HepG2 (cell line): ENCODE measurements at regions not wholly inside any gene's neighbourhood (a gene's known extent, or its start where the extent isn't known, plus 50 kb on each side); places are given as distances from the start of the nearest gene placed in this dataset.

Experiments used
- ARNT2 ChIP-seq: sonication (generic); formaldehyde crosslinking; IDR thresholded peaks from 2 replicates; pipeline ENCODE4 v1.8.0; 2022; ENCODE audit warnings: mild to moderate bottlenecking, low read depth, missing genetic modification reagents, moderate library complexity
- MEF2D ChIP-seq: sonication (generic); formaldehyde crosslinking; IDR thresholded peaks from 2 replicates; pipeline ENCODE4 v1.5.1; 2020; ENCODE audit warnings: mild to moderate bottlenecking, missing genetic modification reagents
- MYC ChIP-seq: sonication (generic); formaldehyde crosslinking; IDR thresholded peaks from 2 replicates; pipeline ENCODE4 v1.9.0; 2021; ENCODE audit warnings: missing genetic modification reagents, borderline replicate concordance
- PITX1 ChIP-seq: sonication (generic); formaldehyde crosslinking; IDR thresholded peaks from 2 replicates; pipeline ENCODE4 v1.5.1; 2020; ENCODE audit warnings: mild to moderate bottlenecking, missing genetic modification reagents
- ZFX ChIP-seq: sonication (generic); formaldehyde crosslinking; IDR thresholded peaks from 2 replicates; pipeline ENCODE4 v1.4.0; 2020; ENCODE audit warnings: mild to moderate bottlenecking, low read depth, missing genetic modification reagents, moderate library complexity
- ZMYM4 ChIP-seq: sonication (generic); formaldehyde crosslinking; IDR thresholded peaks from 2 replicates; pipeline ENCODE4 v1.8.1; 2023; ENCODE audit warnings: mild to moderate bottlenecking, missing genetic modification reagents
- ZNF260 ChIP-seq: sonication (generic); formaldehyde crosslinking; IDR thresholded peaks from 2 replicates; pipeline ENCODE4 v1.4.0; 2020; ENCODE audit warnings: missing genetic modification reagents, low read depth, mild to moderate bottlenecking, borderline replicate concordance
- ZNF292 ChIP-seq: sonication (generic); formaldehyde crosslinking; IDR thresholded peaks from 2 replicates; pipeline ENCODE4 v1.8.1; 2022; ENCODE audit warnings: mild to moderate bottlenecking, low read depth, missing genetic modification reagents, borderline replicate concordance
- ZNF367 ChIP-seq: sonication (generic); formaldehyde crosslinking; IDR thresholded peaks from 2 replicates; pipeline ENCODE4 v1.4.0; 2020; ENCODE audit warnings: missing genetic modification reagents, borderline replicate concordance
- ZNF660 ChIP-seq: sonication (generic); formaldehyde crosslinking; IDR thresholded peaks from 2 replicates; pipeline ENCODE4 v1.5.1; 2020; ENCODE audit warnings: mild to moderate bottlenecking, low read depth, missing genetic modification reagents, borderline replicate concordance
- ZNF768 ChIP-seq: sonication (generic); formaldehyde crosslinking; IDR thresholded peaks from 2 replicates; pipeline ENCODE4 v1.4.0; 2020; ENCODE audit warnings: missing genetic modification reagents
- ZNF792 ChIP-seq: IDR thresholded peaks from 2 replicates; pipeline ENCODE4 v1.6.1; 2016
- TF ChIP-seq, protein P1 (sequence below): sonication (generic); formaldehyde crosslinking; IDR thresholded peaks from 2 replicates; pipeline ENCODE4 v1.4.0; 2020; ENCODE audit warnings: missing genetic modification reagents
- TF ChIP-seq, protein P2 (sequence below): IDR thresholded peaks from 2 replicates; pipeline ENCODE4 v1.6.1; 2016
- TF ChIP-seq, protein P3 (sequence below): sonication (generic); formaldehyde crosslinking; IDR thresholded peaks from 2 replicates; pipeline ENCODE4 v1.5.0; 2020; ENCODE audit warnings: missing genetic modification reagents, mild to moderate bottlenecking, borderline replicate concordance
- TF ChIP-seq, protein P4 (sequence below): sonication (generic); formaldehyde crosslinking; IDR thresholded peaks from 2 replicates; pipeline ENCODE4 v1.4.0; 2020; ENCODE audit warnings: mild to moderate bottlenecking, missing genetic modification reagents
- TF ChIP-seq, protein P5 (sequence below): sonication (generic); formaldehyde crosslinking; IDR thresholded peaks from 2 replicates; pipeline ENCODE4 v1.8.1; 2022; ENCODE audit warnings: mild to moderate bottlenecking, missing genetic modification reagents
- TF ChIP-seq, protein P6 (sequence below): IDR thresholded peaks from 2 replicates; pipeline ENCODE4 v1.6.1; 2016; ENCODE audit warnings: low read depth, borderline replicate concordance

DNA sequence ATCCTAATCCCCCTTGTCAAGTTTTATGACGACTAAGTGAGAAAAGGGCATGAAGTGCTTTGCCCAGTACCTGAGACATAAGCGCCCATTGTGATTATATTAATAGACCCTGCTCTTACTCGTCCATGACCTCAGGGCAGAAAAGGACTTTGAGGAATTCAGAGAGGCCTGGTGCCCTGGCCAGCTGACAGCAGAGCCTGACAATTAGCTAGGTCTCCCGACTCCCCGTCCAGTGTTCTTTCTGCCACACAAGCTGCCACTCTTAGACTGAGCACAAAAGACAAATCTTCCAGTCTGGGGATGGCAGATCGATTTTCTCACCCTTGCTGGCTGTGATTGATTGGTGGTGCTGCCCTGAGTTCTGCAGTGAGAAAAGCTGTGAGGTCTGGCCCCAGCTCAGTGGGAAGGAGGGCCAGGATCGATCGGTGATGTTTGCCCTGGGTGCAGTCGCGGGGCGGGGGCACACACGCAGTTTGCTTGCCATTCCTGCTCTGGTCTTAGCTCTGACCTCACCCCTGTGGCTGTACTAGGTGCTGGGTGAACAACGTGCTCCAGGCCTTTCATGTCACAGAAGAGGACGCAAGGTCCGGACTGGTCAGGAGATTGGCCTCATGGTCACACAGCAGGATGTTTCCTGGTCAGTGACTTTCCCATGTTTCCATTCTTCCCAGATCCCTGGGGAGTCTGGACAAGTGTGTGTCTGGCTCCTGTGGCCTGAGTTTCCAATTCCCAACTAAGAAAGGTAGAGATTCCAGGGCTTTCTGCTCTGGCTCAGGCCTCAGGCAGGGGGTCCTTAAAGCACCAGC is 67.4 kb upstream of the TLE3 start (continued):
- TF ChIP-seq, protein P1, sequence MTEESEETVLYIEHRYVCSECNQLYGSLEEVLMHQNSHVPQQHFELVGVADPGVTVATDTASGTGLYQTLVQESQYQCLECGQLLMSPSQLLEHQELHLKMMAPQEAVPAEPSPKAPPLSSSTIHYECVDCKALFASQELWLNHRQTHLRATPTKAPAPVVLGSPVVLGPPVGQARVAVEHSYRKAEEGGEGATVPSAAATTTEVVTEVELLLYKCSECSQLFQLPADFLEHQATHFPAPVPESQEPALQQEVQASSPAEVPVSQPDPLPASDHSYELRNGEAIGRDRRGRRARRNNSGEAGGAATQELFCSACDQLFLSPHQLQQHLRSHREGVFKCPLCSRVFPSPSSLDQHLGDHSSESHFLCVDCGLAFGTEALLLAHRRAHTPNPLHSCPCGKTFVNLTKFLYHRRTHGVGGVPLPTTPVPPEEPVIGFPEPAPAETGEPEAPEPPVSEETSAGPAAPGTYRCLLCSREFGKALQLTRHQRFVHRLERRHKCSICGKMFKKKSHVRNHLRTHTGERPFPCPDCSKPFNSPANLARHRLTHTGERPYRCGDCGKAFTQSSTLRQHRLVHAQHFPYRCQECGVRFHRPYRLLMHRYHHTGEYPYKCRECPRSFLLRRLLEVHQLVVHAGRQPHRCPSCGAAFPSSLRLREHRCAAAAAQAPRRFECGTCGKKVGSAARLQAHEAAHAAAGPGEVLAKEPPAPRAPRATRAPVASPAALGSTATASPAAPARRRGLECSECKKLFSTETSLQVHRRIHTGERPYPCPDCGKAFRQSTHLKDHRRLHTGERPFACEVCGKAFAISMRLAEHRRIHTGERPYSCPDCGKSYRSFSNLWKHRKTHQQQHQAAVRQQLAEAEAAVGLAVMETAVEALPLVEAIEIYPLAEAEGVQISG (CRISPR knock-in tag), result 0 out of 2 replicates have a peak, but pooled peaks have one; percentile 17
- TF ChIP-seq ZNF292 (CRISPR knock-in tag) (peak; percentile 50; the same call in 1 of the 2 replicates), MYC (CRISPR knock-in tag) (peak; percentile 51; the same call in 1 of the 2 replicates), ZFX (CRISPR knock-in tag) (peak; percentile 51), ZNF792 (CRISPR knock-in tag) (no peak), ZNF768 (CRISPR knock-in tag) (peak; percentile 17; the same call in 1 of the 2 replicates), ZNF367 (CRISPR knock-in tag) (no peak), ZNF660 (no peak), PITX1 (CRISPR knock-in tag) (0 out of 2 replicates have a peak, but pooled peaks have one; percentile 19), ARNT2 (CRISPR knock-in tag) (no peak), ZMYM4 (CRISPR knock-in tag) (no peak), ZNF260 (CRISPR knock-in tag) (no peak), MEF2D (CRISPR knock-in tag) (no peak)
- TF ChIP-seq, protein P2, sequence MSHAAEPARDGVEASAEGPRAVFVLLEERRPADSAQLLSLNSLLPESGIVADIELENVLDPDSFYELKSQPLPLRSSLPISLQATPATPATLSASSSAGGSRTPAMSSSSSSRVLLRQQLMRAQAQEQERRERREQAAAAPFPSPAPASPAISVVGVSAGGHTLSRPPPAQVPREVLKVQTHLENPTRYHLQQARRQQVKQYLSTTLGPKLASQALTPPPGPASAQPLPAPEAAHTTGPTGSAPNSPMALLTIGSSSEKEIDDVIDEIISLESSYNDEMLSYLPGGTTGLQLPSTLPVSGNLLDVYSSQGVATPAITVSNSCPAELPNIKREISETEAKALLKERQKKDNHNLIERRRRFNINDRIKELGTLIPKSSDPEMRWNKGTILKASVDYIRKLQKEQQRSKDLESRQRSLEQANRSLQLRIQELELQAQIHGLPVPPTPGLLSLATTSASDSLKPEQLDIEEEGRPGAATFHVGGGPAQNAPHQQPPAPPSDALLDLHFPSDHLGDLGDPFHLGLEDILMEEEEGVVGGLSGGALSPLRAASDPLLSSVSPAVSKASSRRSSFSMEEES, result no peak
- TF ChIP-seq, protein P3, sequence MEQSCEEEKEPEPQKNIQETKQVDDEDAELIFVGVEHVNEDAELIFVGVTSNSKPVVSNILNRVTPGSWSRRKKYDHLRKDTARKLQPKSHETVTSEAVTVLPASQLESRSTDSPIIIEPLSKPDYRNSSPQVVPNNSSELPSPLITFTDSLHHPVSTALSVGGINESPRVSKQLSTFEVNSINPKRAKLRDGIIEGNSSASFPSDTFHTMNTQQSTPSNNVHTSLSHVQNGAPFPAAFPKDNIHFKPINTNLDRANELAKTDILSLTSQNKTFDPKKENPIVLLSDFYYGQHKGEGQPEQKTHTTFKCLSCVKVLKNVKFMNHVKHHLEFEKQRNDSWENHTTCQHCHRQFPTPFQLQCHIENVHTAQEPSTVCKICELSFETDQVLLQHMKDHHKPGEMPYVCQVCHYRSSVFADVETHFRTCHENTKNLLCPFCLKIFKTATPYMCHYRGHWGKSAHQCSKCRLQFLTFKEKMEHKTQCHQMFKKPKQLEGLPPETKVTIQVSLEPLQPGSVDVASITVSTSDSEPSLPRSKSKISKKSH (CRISPR knock-in tag), result no peak
- TF ChIP-seq, protein P4, sequence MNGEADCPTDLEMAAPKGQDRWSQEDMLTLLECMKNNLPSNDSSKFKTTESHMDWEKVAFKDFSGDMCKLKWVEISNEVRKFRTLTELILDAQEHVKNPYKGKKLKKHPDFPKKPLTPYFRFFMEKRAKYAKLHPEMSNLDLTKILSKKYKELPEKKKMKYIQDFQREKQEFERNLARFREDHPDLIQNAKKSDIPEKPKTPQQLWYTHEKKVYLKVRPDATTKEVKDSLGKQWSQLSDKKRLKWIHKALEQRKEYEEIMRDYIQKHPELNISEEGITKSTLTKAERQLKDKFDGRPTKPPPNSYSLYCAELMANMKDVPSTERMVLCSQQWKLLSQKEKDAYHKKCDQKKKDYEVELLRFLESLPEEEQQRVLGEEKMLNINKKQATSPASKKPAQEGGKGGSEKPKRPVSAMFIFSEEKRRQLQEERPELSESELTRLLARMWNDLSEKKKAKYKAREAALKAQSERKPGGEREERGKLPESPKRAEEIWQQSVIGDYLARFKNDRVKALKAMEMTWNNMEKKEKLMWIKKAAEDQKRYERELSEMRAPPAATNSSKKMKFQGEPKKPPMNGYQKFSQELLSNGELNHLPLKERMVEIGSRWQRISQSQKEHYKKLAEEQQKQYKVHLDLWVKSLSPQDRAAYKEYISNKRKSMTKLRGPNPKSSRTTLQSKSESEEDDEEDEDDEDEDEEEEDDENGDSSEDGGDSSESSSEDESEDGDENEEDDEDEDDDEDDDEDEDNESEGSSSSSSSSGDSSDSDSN (CRISPR knock-in tag), result peak; percentile 47
- TF ChIP-seq, protein P5, sequence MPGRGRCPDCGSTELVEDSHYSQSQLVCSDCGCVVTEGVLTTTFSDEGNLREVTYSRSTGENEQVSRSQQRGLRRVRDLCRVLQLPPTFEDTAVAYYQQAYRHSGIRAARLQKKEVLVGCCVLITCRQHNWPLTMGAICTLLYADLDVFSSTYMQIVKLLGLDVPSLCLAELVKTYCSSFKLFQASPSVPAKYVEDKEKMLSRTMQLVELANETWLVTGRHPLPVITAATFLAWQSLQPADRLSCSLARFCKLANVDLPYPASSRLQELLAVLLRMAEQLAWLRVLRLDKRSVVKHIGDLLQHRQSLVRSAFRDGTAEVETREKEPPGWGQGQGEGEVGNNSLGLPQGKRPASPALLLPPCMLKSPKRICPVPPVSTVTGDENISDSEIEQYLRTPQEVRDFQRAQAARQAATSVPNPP (CRISPR knock-in tag), result no peak
- TF ChIP-seq, protein P6, sequence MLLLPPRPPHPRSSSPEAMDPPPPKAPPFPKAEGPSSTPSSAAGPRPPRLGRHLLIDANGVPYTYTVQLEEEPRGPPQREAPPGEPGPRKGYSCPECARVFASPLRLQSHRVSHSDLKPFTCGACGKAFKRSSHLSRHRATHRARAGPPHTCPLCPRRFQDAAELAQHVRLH (CRISPR knock-in tag), result no peak
